NCI-H1417 treated with DMSO at 0.1 percent for 48 hours (cell line): ENCODE measurements at regions not wholly inside any gene's neighbourhood (a gene's known extent, or its start where the extent isn't known, plus 50 kb on each side); places are given as distances from the start of the nearest gene placed in this dataset.
"Not testable (repeated sequence)": the region's sequence is repeated elsewhere in the genome, so short reads cannot be mapped to it uniquely, and the experiment has no call there.

ENCODE experiments used
- DNase-seq: peaks from one replicate; lab custom pipeline; 2025; lab: John Stamatoyannopoulos, UW

- not testable (repeated sequence) for DNase-seq
These were observed 154.5 kb upstream of the INTU start for GRCh38 chr4:127478271-127478670.

GRCh38 chr4:127479031-127479622 lies 153.6 kb upstream of the INTU start:
- DNase-seq = no peak

GRCh38 chr4:127482049-127482448 lies 150.7 kb upstream of the INTU start:
- DNase-seq = no peak

- no peak for DNase-seq
These were observed 148.6 kb upstream of the INTU start for GRCh38 chr4:127484117-127484516.

- no peak for DNase-seq
These were observed 146.5 kb upstream of the INTU start for GRCh38 chr4:127486248-127486647.

GRCh38 chr4:127491571-127491970 lies 141.2 kb upstream of the INTU start:
- DNase-seq = no peak

GRCh38 chr4:127496875-127497274 lies 135.9 kb upstream of the INTU start:
- DNase-seq = not testable (repeated sequence)

- DNase-seq = no peak
These were observed 134.4 kb upstream of the INTU start for GRCh38 chr4:127498366-127498765.

GRCh38 chr4:127500242-127500641 lies 132.5 kb upstream of the INTU start:
- DNase-seq = no peak

GRCh38 chr4:127501103-127501502 lies 131.7 kb upstream of the INTU start:
- DNase-seq = no peak

GRCh38 chr4:127503111-127503510 lies 129.6 kb upstream of the INTU start:
- DNase-seq = no peak

GRCh38 chr4:127505203-127505602 lies 127.6 kb upstream of the INTU start:
- DNase-seq = no peak

GRCh38 chr4:127506283-127506682 lies 126.5 kb upstream of the INTU start:
- no peak for DNase-seq

- DNase-seq = no peak
These were observed 123.6 kb upstream of the INTU start for GRCh38 chr4:127509155-127509554.

- not testable (repeated sequence) for DNase-seq
These were observed 120.1 kb upstream of the INTU start for GRCh38 chr4:127512672-127513071.

GRCh38 chr4:127515259-127515658 lies 117.5 kb upstream of the INTU start:
- DNase-seq = not testable (repeated sequence)

- no peak for DNase-seq
These were observed 114.7 kb upstream of the INTU start for GRCh38 chr4:127518046-127518445.

- no peak for DNase-seq
These were observed 111.3 kb upstream of the INTU start for GRCh38 chr4:127521463-127521862.

GRCh38 chr4:127523369-127523768 lies 109.4 kb upstream of the INTU start:
- no peak for DNase-seq

- DNase-seq = no peak
These were observed 107.1 kb upstream of the INTU start for GRCh38 chr4:127525608-127526007.

- DNase-seq = no peak
These were observed 104.5 kb upstream of the INTU start for GRCh38 chr4:127528302-127528701.

- not testable (repeated sequence) for DNase-seq
These were observed 102.9 kb upstream of the INTU start for GRCh38 chr4:127529879-127530278.

- no peak for DNase-seq
These were observed 99.6 kb upstream of the INTU start for GRCh38 chr4:127533028-127533700.
